ENCODE measurements at regions not wholly inside any gene's neighbourhood (a gene's known extent, or its start where the extent isn't known, plus 50 kb on each side); places are given as distances from the start of the nearest gene placed in this dataset.

DNA sequence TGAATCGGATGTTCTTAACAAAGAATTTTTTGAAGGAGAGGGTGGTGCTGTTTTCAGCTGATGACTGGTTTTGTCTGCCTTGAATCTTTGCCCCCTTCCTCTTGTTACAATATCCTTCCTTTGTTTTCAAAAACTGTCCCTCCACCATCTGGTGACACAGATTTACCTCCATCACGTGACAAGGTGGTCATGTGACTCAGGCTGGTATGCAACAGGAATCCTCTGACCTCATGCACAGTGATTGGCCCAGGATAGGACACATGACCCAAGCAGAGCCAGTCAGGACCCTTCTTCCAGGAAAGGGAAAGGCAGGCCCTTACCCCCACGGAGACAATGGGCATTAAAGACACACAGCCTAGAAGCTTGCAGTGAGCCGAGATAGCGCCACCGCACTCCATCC lies 84.7 kb upstream of the MC3R start:
- no peak overlapping the region for H3K27ac ChIP-seq (ENCODE audit: insufficient read length, low read depth, low read length)

More for the DNA sequence above, 84.7 kb upstream of the MC3R start:
- DNase-seq = peak; percentile 35
- TF ChIP-seq, protein P1, sequence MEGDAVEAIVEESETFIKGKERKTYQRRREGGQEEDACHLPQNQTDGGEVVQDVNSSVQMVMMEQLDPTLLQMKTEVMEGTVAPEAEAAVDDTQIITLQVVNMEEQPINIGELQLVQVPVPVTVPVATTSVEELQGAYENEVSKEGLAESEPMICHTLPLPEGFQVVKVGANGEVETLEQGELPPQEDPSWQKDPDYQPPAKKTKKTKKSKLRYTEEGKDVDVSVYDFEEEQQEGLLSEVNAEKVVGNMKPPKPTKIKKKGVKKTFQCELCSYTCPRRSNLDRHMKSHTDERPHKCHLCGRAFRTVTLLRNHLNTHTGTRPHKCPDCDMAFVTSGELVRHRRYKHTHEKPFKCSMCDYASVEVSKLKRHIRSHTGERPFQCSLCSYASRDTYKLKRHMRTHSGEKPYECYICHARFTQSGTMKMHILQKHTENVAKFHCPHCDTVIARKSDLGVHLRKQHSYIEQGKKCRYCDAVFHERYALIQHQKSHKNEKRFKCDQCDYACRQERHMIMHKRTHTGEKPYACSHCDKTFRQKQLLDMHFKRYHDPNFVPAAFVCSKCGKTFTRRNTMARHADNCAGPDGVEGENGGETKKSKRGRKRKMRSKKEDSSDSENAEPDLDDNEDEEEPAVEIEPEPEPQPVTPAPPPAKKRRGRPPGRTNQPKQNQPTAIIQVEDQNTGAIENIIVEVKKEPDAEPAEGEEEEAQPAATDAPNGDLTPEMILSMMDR (conservative IDR thresholded peaks at IDR 0.05) = no peak
- H3K23me2 ChIP-seq (ENCODE audit: insufficient read length, low read depth, low read length, poor library complexity, severe bottlenecking) = no peaks in the 10 kb centered on the region
- Mint-ChIP-seq H3K27me3 (ENCODE audit: low read depth) (peaks cover 9% of the 10 kb centered on the region), H3K4me3 (no peak overlapping the region), H3K36me3 (ENCODE audit: insufficient read depth in 1 of 3, low read depth in 3 of 3) (peaks cover 7 to 52% (median 10%) of the 10 kb centered on the region in 3 experiments; a peak in 6 of 7 replicates), H3K9me3 (peaks cover 90 to 96% of the 10 kb centered on the region in 2 experiments), H3K27ac (no peak overlapping the region), H3K4me1 (no peaks in the 10 kb centered on the region)
- H2BK15ac ChIP-seq (ENCODE audit: low read depth, low read length) = no peak overlapping the region
- H3K4ac ChIP-seq (ENCODE audit: low read depth, low read length) = no peak overlapping the region
- no peak overlapping the region for H3K9ac ChIP-seq (ENCODE audit: extremely low read depth, insufficient read length, low read length)
- no peak overlapping the region for H3K4me2 ChIP-seq (ENCODE audit: insufficient read depth, insufficient read length, low read length)
- no peak overlapping the region for H3K56ac ChIP-seq (ENCODE audit: insufficient read length, low read depth, low read length)
- H3K79me2 ChIP-seq (ENCODE audit: insufficient read depth, low read length) = no peaks in the 10 kb centered on the region
- H3K23ac ChIP-seq (ENCODE audit: insufficient read length, low read depth, low read length) = no peak overlapping the region
- H3K18ac ChIP-seq (ENCODE audit: insufficient read length, low read depth, low read length) = no peak overlapping the region
- no peak overlapping the region for H4K91ac ChIP-seq (ENCODE audit: insufficient read length, low read depth, low read length)
- no peak overlapping the region for H3K14ac ChIP-seq (ENCODE audit: insufficient read depth, low read length)
- H2BK120ac ChIP-seq (ENCODE audit: low read depth, low read length, poor library complexity, severe bottlenecking) = no peak overlapping the region
- no peaks in the 10 kb centered on the region for H4K20me1 ChIP-seq (ENCODE audit: control insufficient read depth, insufficient read depth, insufficient read length)
- H2BK5ac ChIP-seq (ENCODE audit: insufficient read length, low read length) = no peak overlapping the region
- no peak overlapping the region for H2BK12ac ChIP-seq (ENCODE audit: insufficient read length, low read depth, low read length)
- no peak overlapping the region for H3T11ph ChIP-seq (ENCODE audit: low read length)
- WGBS (ENCODE audit: extremely low coverage, insufficient read length, low lambda C conversion rate) = no CpG with 5 or more reads among the region's 6 CpGs
- H3K9me3 ChIP-seq (ENCODE audit: control insufficient read depth, low read depth, low read length) = peaks cover 81% of the 10 kb centered on the region
- H3K79me1 ChIP-seq (ENCODE audit: insufficient read depth, low read depth, low read length, poor library complexity, severe bottlenecking) = no peaks in the 10 kb centered on the region
- H2BK20ac ChIP-seq (ENCODE audit: low read depth, low read length, poor library complexity, severe bottlenecking) = no peak overlapping the region
- no peak overlapping the region for H4K8ac ChIP-seq (replicated peaks; ENCODE audit: insufficient read length, low read depth, low read length)
- H4K5ac ChIP-seq (ENCODE audit: insufficient read length, low read depth, low read length) = no peak overlapping the region
- H2AFZ ChIP-seq (ENCODE audit: low read length) = no peak overlapping the region
- no peak overlapping the region for H2AK5ac ChIP-seq (ENCODE audit: insufficient read length, low read length)
- no peaks in the 10 kb centered on the region for H3K4me1 ChIP-seq (ENCODE audit: insufficient read depth, low read length)
- no peaks in the 10 kb centered on the region for H3K27me3 ChIP-seq (ENCODE audit: insufficient read depth, low read length)

Data from H9 (cell line).